Left cardiac atrium (tissue), 4 donors: ENCODE measurements at regions not wholly inside any gene's neighbourhood (a gene's known extent, or its start where the extent isn't known, plus 50 kb on each side); places are given as distances from the start of the nearest gene placed in this dataset.
"Not testable (repeated sequence)": the region's sequence is repeated elsewhere in the genome, so short reads cannot be mapped to it uniquely, and the experiment has no call there.

Experiments used
- ATAC-seq, 2 donors: fragments of 200-7000 bp; cut with Tn5 transposase; one replicate each; pipeline ENCODE4 v1.9.1; 2020; ENCODE audit warnings: mild to moderate bottlenecking in 2 of 2, moderate library complexity in 2 of 2
- DNase-seq: peaks from one replicate; pipeline ENCODE4 v3.0.0-alpha.2; 2020
- intact Hi-C, 2 donors: fragments of 100-400 bp; cut with DNase I; formaldehyde crosslinking; loops; one replicate each; pipeline versions ENCODE4 v1.14.1 to v1.15.1; 2022 to 2023
- donor health status: DM: no; HTN: yes; CAD: no.
- donor health status: DM: no; HTN: yes; CAD: no; lungs with severe emphysema.
- donor health status: DM: yes; HTN: yes; CAD: no.
- donor health status: Dilated cardiomyopathy.

DNA sequence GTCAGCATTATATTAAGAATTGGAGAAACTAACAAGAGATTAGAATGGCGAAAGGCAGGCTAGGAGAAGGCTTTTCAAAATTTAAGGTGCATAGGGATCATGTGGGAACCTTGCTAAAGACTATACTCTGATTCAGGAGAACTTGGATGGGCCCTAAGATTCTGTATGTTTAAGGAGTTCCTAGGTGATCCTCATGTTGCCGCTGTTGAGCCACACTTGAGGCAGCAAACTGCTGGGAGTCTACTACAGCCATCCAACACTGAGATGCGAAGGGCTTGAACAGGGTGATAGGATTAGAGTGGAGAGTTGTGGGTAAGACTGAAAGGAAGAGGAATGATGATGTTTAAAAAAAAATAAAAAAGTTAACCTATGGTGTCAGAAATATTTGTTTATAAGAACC lies 1013.2 kb downstream of the MRPL39 start:
- intact Hi-C loops = no loop called here
- DNase-seq = no peak

GRCh38 chr21:24590261-24590660 lies 1017.0 kb downstream of the MRPL39 start:
- ATAC-seq (no peak), DNase-seq (no peak)
- intact Hi-C loops = no loop called here

More for the DNA sequence above, 1013.2 kb downstream of the MRPL39 start:
- ATAC-seq = no peak

- intact Hi-C loops = no loop called here
- no peak for DNase-seq
- no peak for ATAC-seq
These were observed 1023.8 kb downstream of the MRPL39 start for GRCh38 chr21:24583473-24583872.

- intact Hi-C loops = no loop called here
- DNase-seq (no peak), ATAC-seq (no peak)
These were observed 1030.0 kb downstream of the MRPL39 start for GRCh38 chr21:24577301-24577700.

DNA sequence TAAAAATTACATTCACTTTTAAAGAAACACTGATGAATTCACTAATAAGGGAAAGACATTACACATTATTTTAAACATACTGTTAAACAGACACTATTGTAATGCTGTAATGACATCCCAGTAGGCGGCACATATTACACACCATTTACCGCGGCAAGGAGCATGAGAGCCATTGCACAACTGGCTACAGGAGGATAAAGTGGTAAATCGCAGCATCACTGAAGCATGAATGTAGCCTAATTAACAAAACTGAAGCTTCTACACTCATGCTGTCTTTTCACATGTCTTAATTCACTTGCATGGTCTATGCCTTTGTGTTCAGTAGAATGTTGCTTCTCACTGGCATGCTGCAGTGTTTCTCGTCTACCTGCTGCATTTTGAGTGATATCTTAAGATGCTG lies 1046.0 kb downstream of the MRPL39 start:
- ATAC-seq (no peak), DNase-seq (no peak)
- intact Hi-C loops = no loop called here

GRCh38 chr21:24552491-24552890 lies 1054.8 kb downstream of the MRPL39 start:
- intact Hi-C loops = no loop called here
- no peak for DNase-seq
- ATAC-seq = no peak

GRCh38 chr21:24545807-24546361 lies 1061.4 kb downstream of the MRPL39 start:
- DNase-seq (no peak), ATAC-seq (no peak)
- intact Hi-C loops = no loop called here

GRCh38 chr21:24514081-24514733 lies 1093.1 kb downstream of the MRPL39 start:
- DNase-seq = no peak
- intact Hi-C loops = loop anchor here (10.0 kb wide), 1 partner anchor 659 kb away; no protein-coding TSS in a partner anchor
- ATAC-seq = no peak

DNA sequence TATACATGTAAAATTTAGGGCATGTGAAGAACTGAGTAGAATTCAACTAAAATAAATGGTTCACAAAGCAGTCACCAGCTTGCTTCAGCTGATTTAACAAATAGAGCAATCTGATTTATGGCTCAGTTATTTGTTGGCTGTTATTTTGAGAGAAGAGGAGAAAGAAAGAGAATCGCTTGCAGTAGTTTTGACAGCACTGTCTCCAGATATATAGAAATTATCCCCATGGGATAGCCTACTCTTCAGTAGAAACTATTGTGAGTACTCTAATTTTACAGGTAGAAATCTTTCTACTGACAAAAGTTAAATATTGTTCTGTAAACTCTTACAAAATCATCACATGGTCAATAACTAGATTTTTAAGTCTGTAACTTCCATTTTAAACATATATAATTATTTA lies 1098.2 kb downstream of the MRPL39 start:
- intact Hi-C loops = no loop called here
- ATAC-seq = no peak
- no peak for DNase-seq

GRCh38 chr21:24486973-24487372 lies 1120.3 kb downstream of the MRPL39 start:
- intact Hi-C loops = no loop called here
- DNase-seq (no peak), ATAC-seq (no peak)

GRCh38 chr21:24483361-24483760 lies 1123.9 kb downstream of the MRPL39 start:
- ATAC-seq, intact Hi-C loops: not testable (repeated sequence)

DNA sequence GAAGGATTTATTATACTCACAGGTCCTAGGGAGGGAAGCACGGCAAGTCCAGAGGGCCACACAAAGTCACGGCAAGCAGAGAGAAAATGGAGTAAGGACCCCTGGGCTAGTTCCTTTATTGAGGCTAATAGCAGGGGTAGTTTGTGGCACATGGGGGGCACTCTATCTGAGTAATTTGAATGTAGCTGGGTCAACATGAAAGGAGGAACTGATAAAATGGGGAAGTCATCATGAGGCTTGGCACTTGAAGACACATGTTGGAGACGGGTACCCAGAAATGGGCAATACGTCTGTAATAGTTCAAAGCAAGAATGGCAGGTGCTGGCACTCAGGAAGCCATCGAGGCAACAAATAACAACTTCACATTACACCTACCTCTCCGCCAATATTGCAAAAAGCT lies 1136.4 kb downstream of the MRPL39 start:
- no peak for ATAC-seq
- intact Hi-C loops = no loop called here

More at GRCh38 chr21:24483361-24483760, 1123.9 kb downstream of the MRPL39 start:
- not testable (repeated sequence) for DNase-seq

DNA sequence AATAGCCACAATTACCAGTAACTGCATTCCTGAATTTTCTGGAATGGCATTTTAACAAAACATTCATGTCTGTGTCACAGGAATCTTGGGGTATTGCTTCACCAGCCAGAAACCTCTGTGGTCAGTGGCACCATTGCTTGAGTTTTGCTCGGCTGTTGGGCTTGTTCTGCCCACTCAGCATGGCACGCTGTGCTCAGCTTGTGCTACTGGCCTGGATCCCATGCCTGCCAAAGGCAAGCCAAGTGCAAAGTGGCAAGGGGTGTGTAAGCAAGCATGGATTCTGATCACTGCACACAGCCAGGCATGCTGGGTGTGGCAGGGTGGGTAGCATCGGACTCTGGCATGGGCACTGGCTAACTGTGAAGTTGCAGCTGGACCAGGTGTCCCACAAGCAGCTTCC lies 1150.9 kb downstream of the MRPL39 start:
- peak in 1 of 2 donors; percentile 19 for ATAC-seq
- intact Hi-C loops = no loop called here

More for the DNA sequence above, 1136.4 kb downstream of the MRPL39 start:
- DNase-seq = no peak

DNA sequence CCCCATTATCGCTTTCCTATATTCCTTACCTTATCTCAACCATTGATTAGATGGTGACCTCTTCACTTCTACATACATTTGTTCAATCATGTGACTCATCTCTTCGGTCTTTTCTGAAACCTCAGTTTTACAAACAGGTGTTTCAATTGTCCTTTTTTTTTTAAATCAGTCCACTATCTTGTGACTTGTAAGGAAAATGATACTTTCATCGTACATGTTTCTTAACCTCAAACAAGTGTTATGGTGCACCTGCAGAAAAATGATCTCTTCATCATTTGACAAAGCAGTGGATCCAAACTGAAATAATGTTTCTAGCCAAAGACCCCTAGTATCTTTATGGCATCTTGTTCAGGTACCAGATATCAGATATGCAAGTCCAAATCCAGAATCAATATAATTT lies 1157.2 kb downstream of the MRPL39 start:
- intact Hi-C loops = no loop called here
- DNase-seq (no peak), ATAC-seq (no peak)

More for the DNA sequence above, 1150.9 kb downstream of the MRPL39 start:
- no peak for DNase-seq

DNA sequence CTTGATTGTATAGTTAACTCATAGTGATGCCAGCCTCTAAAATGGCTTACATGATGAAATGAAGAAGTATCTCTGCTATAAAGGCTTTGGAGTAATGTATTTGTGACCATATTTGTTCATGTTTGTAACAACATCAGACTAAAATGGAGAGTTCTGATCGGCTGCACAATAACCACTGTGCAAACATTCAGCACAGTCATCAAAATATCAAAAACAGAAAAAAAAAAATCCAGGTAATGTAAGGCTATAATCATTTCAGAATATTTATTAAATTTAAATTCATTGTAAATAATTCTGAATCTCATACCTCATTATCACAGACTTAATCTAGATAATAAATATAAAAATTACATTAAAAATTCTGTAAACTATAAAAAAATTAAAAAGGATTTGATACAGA lies 1161.8 kb downstream of the MRPL39 start:
- intact Hi-C loops = no loop called here
- DNase-seq = no peak
- ATAC-seq = no peak

GRCh38 chr21:24444736-24445135 lies 1162.5 kb downstream of the MRPL39 start:
- intact Hi-C loops = no loop called here
- no peak for DNase-seq
- no peak for ATAC-seq

DNA sequence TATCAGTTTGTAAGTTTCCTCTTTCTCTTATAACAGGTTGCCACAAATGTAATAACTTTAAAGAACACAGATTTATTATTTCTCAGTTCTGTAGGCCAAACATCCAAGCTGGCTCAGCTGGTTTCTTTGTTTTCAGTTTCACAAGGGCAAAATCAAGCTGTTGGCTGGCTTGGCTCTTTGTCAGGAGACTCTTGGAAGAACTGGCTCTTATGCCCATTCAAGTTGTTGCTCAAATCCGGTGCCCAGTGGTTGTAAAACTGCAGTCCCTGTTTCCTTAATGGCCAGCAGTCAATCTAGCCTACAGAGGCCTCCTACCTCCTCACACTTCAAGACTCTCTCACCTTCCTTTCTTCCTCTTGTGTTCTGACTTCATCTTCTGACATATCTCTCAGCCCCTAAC lies 1171.0 kb downstream of the MRPL39 start:
- ATAC-seq = no peak

GRCh38 chr21:24428591-24429199 lies 1178.6 kb downstream of the MRPL39 start:
- intact Hi-C loops = no loop called here
- no peak for ATAC-seq
- DNase-seq = no peak

More for the DNA sequence above, 1171.0 kb downstream of the MRPL39 start:
- intact Hi-C loops = no loop called here
- no peak for DNase-seq

DNA sequence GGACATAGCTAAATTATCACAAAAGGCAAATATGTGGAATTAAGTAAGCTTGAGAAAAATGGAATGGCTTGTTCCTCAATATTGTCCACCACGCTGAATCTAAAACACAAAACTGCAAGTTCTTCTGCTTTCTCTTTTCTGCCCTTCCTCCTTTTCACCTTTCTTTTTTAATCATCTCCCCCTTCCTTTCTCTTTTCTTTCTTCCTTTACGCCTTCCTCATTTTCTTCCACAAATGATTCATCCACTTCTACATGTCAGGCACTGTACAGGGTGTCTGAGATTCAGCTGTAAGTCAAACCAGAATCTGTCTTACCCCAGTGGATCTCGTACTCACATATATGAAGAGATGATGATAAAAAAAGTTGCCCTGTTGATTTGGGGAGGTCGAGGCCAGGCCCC lies 1182.5 kb downstream of the MRPL39 start:
- intact Hi-C loops = no loop called here
- DNase-seq (no peak), ATAC-seq (no peak)

DNA sequence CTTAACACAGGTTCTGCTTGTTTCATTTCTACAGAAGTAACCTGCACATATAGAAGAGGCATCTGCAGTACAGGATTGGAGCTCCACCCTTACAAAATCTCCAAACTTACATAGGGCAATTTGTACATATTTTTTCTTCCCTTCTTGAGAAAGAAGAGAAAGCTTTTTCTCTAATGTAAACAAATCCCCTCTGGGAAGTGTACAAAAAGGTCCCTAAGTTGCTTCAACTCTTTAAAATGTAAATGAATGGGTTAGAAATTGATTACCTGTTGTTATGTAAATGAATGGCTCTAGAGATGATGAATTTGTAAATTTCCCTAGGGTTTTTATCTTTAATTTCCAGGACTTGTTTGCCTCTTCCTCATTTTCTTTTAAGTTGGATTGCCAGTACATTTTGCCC lies 1183.7 kb downstream of the MRPL39 start:
- ATAC-seq (no peak), DNase-seq (no peak)
- intact Hi-C loops = no loop called here

- intact Hi-C loops = no loop called here
- ATAC-seq (no peak), DNase-seq (no peak)
These were observed 1186.6 kb downstream of the MRPL39 start for GRCh38 chr21:24420689-24421088.
